T47D (cell line): ENCODE measurements at regions not wholly inside any gene's neighbourhood (a gene's known extent, or its start where the extent isn't known, plus 50 kb on each side); places are given as distances from the start of the nearest gene placed in this dataset.

ENCODE experiments used
- DNase-seq, 2 experiments: peaks; one replicate each; pipeline versions ENCODE4 v3.0.0 to v3.0.0-alpha.2; 2011 to 2012; ENCODE audit warnings: low read depth in 1 of 2, low spot score in 1 of 2
- JUND ChIP-seq: IDR thresholded peaks from 2 replicates; pipeline ENCODE4 v1.6.1; 2012; ENCODE audit warnings: low read depth
- in situ Hi-C: cut with HindIII; loops from 2 replicates; pipeline ENCODE4 v1.10.0; 2016; ENCODE audit warnings: low sequenced_read_pairs, low pct_unique_long_range_greater_than_20kb

GRCh38 chr1:216894494-216894893 lies 171.3 kb upstream of the ESRRG start:
- no peak for TF ChIP-seq JUND
- in situ Hi-C loops: no loop called here

GRCh38 chr1:216892581-216893160 lies 169.4 kb upstream of the ESRRG start:
- in situ Hi-C loops: no loop called here
- DNase-seq: no peak
- no peak for TF ChIP-seq JUND

More at GRCh38 chr1:216894494-216894893, 171.3 kb upstream of the ESRRG start:
- DNase-seq: no peak

DNA sequence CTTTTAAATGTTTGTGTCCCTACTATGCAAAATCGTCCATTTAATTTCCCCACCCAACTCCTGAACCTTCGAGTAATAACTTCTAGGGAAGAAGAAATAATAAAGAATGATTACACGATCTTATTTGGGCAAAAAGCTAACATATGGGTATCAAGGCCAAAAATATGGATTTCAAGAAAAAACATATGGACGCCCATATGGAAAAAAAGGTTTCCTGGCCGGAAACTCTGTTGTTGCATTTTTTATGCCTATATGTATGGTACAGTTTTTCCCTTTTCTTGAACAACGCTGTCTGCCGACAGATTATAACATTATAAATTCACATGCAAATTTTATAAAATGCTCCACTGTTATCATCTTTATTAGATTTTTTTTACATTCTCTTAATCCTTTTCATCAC lies 167.6 kb upstream of the ESRRG start:
- no peak for TF ChIP-seq JUND
- no peak for DNase-seq
- in situ Hi-C loops: no loop called here

- no peak for TF ChIP-seq JUND
- in situ Hi-C loops: no loop called here
- DNase-seq: no peak
Observed at GRCh38 chr1:216888731-216889130, 165.5 kb upstream of the ESRRG start.

- DNase-seq: no peak
- no peak for TF ChIP-seq JUND
- in situ Hi-C loops: no loop called here
Observed at GRCh38 chr1:216887032-216887431, 163.8 kb upstream of the ESRRG start.

GRCh38 chr1:216884614-216885229 lies 161.5 kb upstream of the ESRRG start:
- no peak for TF ChIP-seq JUND
- in situ Hi-C loops: no loop called here
- DNase-seq: no peak

DNA sequence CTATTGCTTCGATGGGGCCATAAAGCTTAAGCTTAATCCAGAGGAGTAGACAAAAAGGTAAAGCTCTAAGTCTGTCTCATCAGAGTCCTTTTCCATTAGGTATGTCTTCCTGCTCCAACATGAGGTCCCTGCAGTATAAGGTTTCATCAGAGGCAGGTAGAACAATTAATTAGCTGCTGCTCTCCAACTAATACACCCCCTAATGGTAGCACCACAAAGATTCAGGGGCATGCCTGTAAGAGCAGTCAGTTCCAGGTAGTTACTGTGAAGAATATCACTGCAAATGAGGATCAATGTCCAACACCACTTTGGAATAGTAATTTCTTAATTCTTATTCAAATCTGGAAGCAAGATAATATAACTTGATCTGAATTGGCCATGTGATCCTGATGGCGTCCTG lies 160.3 kb upstream of the ESRRG start:
- in situ Hi-C loops: no loop called here
- DNase-seq: no peak
- TF ChIP-seq JUND: no peak

DNA sequence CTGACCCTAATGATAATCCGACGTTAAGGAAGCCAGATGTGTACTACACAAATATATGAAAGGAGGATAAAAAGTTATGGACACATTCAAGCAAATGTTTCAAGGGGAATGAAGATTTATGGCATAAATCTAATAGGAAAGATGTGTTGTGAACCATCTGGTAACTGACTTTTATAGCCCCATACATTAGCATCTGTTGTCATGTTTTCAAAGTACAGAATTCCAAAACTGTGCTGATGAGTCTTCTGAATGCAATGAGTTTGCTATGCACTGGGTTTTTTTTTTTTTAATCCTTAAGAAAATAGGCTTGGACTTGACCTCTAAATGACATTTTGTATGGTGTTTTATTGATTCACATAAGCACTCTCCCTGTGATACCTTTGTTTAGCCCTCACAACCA lies 158.5 kb upstream of the ESRRG start:
- no peak for TF ChIP-seq JUND
- in situ Hi-C loops: no loop called here
- DNase-seq: no peak

GRCh38 chr1:216866714-216867113 lies 143.5 kb upstream of the ESRRG start:
- no peak for DNase-seq
- in situ Hi-C loops: no loop called here
- TF ChIP-seq JUND: no peak

GRCh38 chr1:216855810-216856209 lies 132.6 kb upstream of the ESRRG start:
- no peak for TF ChIP-seq JUND
- no peak for DNase-seq
- in situ Hi-C loops: no loop called here

DNA sequence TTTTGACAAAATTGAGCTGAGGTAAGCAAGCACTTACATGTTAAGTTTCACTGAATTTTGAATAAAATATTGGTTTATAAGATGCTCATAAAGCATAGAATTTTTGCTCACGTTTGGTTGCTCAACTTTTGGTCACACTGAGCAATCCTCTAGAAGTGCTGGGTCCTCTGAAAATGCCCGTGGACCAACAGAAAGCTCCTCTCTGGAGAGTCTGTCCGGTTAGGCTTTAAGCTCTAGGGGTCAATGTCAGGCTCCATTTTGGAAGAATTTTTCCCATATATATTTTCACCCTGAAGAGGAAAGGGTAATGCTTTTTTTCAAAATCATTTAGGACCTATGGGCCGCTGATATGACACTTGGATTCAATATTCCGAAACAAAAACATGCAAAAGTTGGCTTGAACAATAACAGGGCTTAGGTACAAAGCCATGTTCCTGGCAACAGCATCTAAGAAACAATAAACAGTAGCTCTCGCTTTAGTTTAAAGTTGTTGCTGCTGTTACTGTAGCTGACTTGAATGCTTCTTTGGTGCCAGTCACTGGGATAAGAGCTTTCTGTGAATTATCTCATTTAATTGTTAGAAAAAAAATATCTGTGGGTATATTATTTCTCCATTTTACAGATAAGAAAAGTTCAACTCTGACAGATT lies 131.7 kb upstream of the ESRRG start:
- DNase-seq: no peak
- in situ Hi-C loops: no loop called here
- no peak for TF ChIP-seq JUND

- no peak for TF ChIP-seq JUND
- in situ Hi-C loops: no loop called here
- DNase-seq: no peak
Observed at GRCh38 chr1:216851073-216851472, 127.8 kb upstream of the ESRRG start.

GRCh38 chr1:216849146-216849545 lies 125.9 kb upstream of the ESRRG start:
- no peak for TF ChIP-seq JUND
- in situ Hi-C loops: no loop called here
- no peak for DNase-seq
